ENCODE measurements at regions not wholly inside any gene's neighbourhood (a gene's known extent, or its start where the extent isn't known, plus 50 kb on each side); places are given as distances from the start of the nearest gene placed in this dataset.

DNA sequence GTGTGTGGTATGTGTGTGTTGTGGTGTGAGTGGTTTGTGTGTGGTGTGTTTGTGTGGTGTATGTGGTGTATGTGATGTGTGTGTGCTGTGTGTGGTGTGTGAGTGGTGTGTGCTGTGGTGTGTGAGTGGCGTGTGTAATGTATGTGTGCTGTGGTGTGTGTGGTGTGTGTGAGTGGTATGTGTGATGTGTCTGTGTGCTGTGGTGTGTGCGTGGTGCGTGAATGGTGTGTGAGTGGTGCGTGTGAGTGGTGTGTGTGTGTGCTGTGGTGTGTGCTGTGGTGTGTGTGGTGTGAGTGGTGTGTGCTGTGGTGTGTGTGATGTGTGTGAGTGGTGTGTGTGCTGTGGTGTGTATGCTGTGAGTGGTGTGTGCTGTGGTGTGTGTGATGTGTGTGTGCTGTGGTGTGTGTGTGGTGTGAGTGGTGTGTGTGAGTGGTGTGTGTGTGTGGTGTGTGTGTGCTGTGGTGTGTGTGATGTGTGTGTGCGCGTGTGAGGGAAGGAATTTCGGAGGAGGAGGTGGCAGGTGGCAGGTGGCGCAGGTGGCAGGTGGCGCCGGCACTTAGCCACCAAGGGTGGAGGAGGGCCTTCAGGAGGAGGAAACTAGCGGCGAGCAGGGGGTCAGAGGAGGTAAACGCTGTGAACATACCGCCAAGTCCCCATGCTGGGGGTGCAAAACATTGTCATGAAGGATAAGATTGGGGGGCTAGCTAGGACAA, 191.8 kb downstream of the MELK start (continued):
- TF ChIP-seq, protein P1, sequence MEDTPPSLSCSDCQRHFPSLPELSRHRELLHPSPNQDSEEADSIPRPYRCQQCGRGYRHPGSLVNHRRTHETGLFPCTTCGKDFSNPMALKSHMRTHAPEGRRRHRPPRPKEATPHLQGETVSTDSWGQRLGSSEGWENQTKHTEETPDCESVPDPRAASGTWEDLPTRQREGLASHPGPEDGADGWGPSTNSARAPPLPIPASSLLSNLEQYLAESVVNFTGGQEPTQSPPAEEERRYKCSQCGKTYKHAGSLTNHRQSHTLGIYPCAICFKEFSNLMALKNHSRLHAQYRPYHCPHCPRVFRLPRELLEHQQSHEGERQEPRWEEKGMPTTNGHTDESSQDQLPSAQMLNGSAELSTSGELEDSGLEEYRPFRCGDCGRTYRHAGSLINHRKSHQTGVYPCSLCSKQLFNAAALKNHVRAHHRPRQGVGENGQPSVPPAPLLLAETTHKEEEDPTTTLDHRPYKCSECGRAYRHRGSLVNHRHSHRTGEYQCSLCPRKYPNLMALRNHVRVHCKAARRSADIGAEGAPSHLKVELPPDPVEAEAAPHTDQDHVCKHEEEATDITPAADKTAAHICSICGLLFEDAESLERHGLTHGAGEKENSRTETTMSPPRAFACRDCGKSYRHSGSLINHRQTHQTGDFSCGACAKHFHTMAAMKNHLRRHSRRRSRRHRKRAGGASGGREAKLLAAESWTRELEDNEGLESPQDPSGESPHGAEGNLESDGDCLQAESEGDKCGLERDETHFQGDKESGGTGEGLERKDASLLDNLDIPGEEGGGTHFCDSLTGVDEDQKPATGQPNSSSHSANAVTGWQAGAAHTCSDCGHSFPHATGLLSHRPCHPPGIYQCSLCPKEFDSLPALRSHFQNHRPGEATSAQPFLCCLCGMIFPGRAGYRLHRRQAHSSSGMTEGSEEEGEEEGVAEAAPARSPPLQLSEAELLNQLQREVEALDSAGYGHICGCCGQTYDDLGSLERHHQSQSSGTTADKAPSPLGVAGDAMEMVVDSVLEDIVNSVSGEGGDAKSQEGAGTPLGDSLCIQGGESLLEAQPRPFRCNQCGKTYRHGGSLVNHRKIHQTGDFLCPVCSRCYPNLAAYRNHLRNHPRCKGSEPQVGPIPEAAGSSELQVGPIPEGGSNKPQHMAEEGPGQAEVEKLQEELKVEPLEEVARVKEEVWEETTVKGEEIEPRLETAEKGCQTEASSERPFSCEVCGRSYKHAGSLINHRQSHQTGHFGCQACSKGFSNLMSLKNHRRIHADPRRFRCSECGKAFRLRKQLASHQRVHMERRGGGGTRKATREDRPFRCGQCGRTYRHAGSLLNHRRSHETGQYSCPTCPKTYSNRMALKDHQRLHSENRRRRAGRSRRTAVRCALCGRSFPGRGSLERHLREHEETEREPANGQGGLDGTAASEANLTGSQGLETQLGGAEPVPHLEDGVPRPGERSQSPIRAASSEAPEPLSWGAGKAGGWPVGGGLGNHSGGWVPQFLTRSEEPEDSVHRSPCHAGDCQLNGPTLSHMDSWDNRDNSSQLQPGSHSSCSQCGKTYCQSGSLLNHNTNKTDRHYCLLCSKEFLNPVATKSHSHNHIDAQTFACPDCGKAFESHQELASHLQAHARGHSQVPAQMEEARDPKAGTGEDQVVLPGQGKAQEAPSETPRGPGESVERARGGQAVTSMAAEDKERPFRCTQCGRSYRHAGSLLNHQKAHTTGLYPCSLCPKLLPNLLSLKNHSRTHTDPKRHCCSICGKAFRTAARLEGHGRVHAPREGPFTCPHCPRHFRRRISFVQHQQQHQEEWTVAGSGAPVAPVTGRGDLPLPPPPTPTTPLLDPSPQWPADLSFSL (CRISPR knock-in tag; IDR thresholded peaks at IDR 0.05): peak; percentile 98
- TF ChIP-seq ATF7 (IDR thresholded peaks at IDR 0.05): no peak
- TF ChIP-seq ATF7 (CRISPR knock-in tag; IDR thresholded peaks at IDR 0.05): 0 out of 2 replicates have a peak, but pooled peaks have one; percentile 24
- TF ChIP-seq HNRNPL (IDR thresholded peaks at IDR 0.05; ENCODE audit: low read depth, low read length): peak; percentile 76

DNA sequence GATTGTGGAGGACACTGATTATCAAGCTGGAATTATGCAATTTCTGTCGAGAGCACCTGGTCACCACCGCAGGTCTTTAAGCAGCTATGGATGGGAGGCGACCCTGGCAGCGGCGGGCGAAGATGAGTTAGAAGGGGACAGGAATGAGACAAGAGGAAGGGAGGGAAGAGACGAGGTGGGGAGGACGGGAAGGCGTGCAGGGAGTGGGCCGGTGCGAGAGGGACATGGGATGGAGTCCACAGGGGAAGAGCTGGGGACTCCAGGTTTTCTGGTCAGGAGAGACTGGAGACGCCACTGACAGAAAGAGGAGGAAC, 192.3 kb downstream of the MELK start:
- no peaks in the 10 kb centered on the region for H4K20me1 ChIP-seq (ENCODE audit: insufficient read depth, low read length)
- peaks cover 19% of the 10 kb centered on the region for H3K4me1 ChIP-seq (ENCODE audit: insufficient read depth, low read length)
- no peak for FAIRE-seq
- ATAC-seq: peak; percentile 25; the same call in 2 of the 3 replicates
- intact Hi-C loops (cut with micrococcal nuclease; ENCODE audit: unreplicated experiment) (no loop called here), in situ Hi-C loops (cut with HindIII; ENCODE audit: extremely low pct_ligation_motif_present, low pct_unique_long_range_greater_than_20kb) (no loop called here)
- H3K79me2 ChIP-seq (ENCODE audit: insufficient read depth, low read length): no peaks in the 10 kb centered on the region
- H3K9ac ChIP-seq (ENCODE audit: insufficient read depth, low read depth, low read length): no peak overlapping the region
- POLR2A ChIA-PET: interaction anchor here (1.0 kb wide), 1 partner anchor 363 kb away, joined by 4 read pairs; no protein-coding TSS in a partner anchor
- WGBS (ENCODE audit: low lambda C conversion rate): 5% methylated on average over 12 of the region's 12 CpGs
- H3K27me3 ChIP-seq (ENCODE audit: control insufficient read depth in 1 of 2, insufficient read depth in 2 of 2, low read length in 2 of 2): peaks cover 0 to 36% of the 10 kb centered on the region in 2 experiments; a peak in 3 of 5 replicates
- H3K27ac ChIP-seq (ENCODE audit: extremely low read length, insufficient read depth, low read length): no peak overlapping the region
- peak overlapping the region in 2 of 3 experiments; percentile 37 to 63; a peak in 4 of 6 replicates for H3K4me3 ChIP-seq (replicated peaks in 1 of 3; ENCODE audit: insufficient read depth in 1 of 3, low read depth in 2 of 3, low read length in 3 of 3)
- H3K9me3 ChIP-seq (ENCODE audit: low read length): no peaks in the 10 kb centered on the region
- no peak for DNase-seq (ENCODE audit: low spot score)
- CTCF ChIA-PET (ENCODE audit: low intra/inter-chr PET ratio, low total read pairs): no interaction called here
- no peak overlapping the region for H2AFZ ChIP-seq (ENCODE audit: low read length)
- TF ChIP-seq ZNF891 (CRISPR knock-in tag; IDR thresholded peaks at IDR 0.05) (0 out of 2 replicates have a peak, but pooled peaks have one; percentile 12), CHCHD3 (CRISPR knock-in tag; IDR thresholded peaks at IDR 0.05) (no peak), TSC22D2 (CRISPR knock-in tag; IDR thresholded peaks at IDR 0.05; ENCODE audit: borderline replicate concordance) (0 out of 2 replicates have a peak, but pooled peaks have one; percentile 7), ZMYM2 (CRISPR knock-in tag; IDR thresholded peaks at IDR 0.05) (0 out of 2 replicates have a peak, but pooled peaks have one; percentile 1)
- TF ChIP-seq, protein P2, sequence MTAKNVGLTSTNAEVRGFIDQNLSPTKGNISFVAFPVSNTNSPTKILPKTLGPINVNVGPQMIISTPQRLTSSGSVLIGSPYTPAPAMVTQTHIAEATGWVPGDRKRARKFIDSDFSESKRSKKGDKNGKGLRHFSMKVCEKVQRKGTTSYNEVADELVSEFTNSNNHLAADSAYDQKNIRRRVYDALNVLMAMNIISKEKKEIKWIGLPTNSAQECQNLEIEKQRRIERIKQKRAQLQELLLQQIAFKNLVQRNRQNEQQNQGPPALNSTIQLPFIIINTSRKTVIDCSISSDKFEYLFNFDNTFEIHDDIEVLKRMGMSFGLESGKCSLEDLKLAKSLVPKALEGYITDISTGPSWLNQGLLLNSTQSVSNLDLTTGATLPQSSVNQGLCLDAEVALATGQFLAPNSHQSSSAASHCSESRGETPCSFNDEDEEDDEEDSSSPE (CRISPR knock-in tag; IDR thresholded peaks at IDR 0.05): no peak
- TF ChIP-seq, protein P3, sequence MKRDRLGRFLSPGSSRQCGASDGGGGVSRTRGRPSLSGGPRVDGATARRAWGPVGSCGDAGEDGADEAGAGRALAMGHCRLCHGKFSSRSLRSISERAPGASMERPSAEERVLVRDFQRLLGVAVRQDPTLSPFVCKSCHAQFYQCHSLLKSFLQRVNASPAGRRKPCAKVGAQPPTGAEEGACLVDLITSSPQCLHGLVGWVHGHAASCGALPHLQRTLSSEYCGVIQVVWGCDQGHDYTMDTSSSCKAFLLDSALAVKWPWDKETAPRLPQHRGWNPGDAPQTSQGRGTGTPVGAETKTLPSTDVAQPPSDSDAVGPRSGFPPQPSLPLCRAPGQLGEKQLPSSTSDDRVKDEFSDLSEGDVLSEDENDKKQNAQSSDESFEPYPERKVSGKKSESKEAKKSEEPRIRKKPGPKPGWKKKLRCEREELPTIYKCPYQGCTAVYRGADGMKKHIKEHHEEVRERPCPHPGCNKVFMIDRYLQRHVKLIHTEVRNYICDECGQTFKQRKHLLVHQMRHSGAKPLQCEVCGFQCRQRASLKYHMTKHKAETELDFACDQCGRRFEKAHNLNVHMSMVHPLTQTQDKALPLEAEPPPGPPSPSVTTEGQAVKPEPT (CRISPR knock-in tag; IDR thresholded peaks at IDR 0.05; ENCODE audit: low read depth): no peak
- BruUV-seq (replicated peaks): no TSS peak
- no peaks in the 10 kb centered on the region for H3K36me3 ChIP-seq (replicated peaks in 1 of 2; ENCODE audit: control insufficient read depth in 1 of 2, insufficient read depth in 2 of 2, low read length in 2 of 2)
- H3K4me2 ChIP-seq (ENCODE audit: low read depth, low read length): peak overlapping the region; percentile 79
